H9 (cell line): ENCODE measurements at regions not wholly inside any gene's neighbourhood (a gene's known extent, or its start where the extent isn't known, plus 50 kb on each side); places are given as distances from the start of the nearest gene placed in this dataset.
A peak's percentile ranks its signal among the peaks of the same experiment; 100 is the strongest.
"Not testable (repeated sequence)": the region's sequence is repeated elsewhere in the genome, so short reads cannot be mapped to it uniquely, and the experiment has no call there.

Experiments
- DNase-seq: peaks from one replicate; pipeline ENCODE4 v3.0.0-alpha.2; 2017
- H2AFZ ChIP-seq: one replicate; pipeline ENCODE4 v1.6.1; 2013; ENCODE audit warnings: mild to moderate bottlenecking, low read length, control low read depth, moderate library complexity
- H2AK5ac ChIP-seq: 2 replicates; pipeline ENCODE4 v1.6.1; 2013; ENCODE audit warnings: low read length, control low read depth, mixed read lengths; ENCODE audit not compliant: insufficient read length
- H2BK120ac ChIP-seq: one replicate; pipeline ENCODE4 v1.6.1; 2013; ENCODE audit warnings: low read depth, mild to moderate bottlenecking, low read length, control low read depth, inconsistent platforms; ENCODE audit not compliant: poor library complexity, severe bottlenecking
- H2BK12ac ChIP-seq: 2 replicates; pipeline ENCODE4 v1.6.1; 2013; ENCODE audit warnings: low read length, control low read depth, mixed read lengths, low read depth; ENCODE audit not compliant: insufficient read length
- H2BK15ac ChIP-seq: 2 replicates; pipeline ENCODE4 v1.6.1; 2013; ENCODE audit warnings: low read depth, low read length, control low read depth
- H2BK20ac ChIP-seq: one replicate; pipeline ENCODE4 v1.6.1; 2013; ENCODE audit warnings: low read depth, mild to moderate bottlenecking, low read length, control low read depth, inconsistent platforms; ENCODE audit not compliant: poor library complexity, severe bottlenecking
- H2BK5ac ChIP-seq: 2 replicates; pipeline ENCODE4 v1.6.1; 2013; ENCODE audit warnings: low read length, control low read depth, mixed read lengths; ENCODE audit not compliant: insufficient read length
- H3K14ac ChIP-seq: 2 replicates; pipeline ENCODE4 v1.6.1; 2013; ENCODE audit warnings: low read length, control low read depth; ENCODE audit not compliant: insufficient read depth
- H3K18ac ChIP-seq: 2 replicates; pipeline ENCODE4 v1.6.1; 2013; ENCODE audit warnings: low read depth, mild to moderate bottlenecking, mixed read lengths, low read length, control low read depth; ENCODE audit not compliant: insufficient read length
- H3K23ac ChIP-seq: 2 replicates; pipeline ENCODE4 v1.6.1; 2013; ENCODE audit warnings: low read length, control low read depth, mixed read lengths, low read depth; ENCODE audit not compliant: insufficient read length
- H3K23me2 ChIP-seq: 2 replicates; pipeline ENCODE4 v1.6.1; 2013; ENCODE audit warnings: low read depth, mild to moderate bottlenecking, mixed read lengths, low read length, control low read depth; ENCODE audit not compliant: insufficient read length, poor library complexity, severe bottlenecking
- H3K27ac ChIP-seq: 2 replicates; pipeline ENCODE4 v1.5.1; 2013; ENCODE audit warnings: low read length, control low read depth, mixed read lengths, low read depth; ENCODE audit not compliant: insufficient read length
- H3K27me3 ChIP-seq: 2 replicates; pipeline ENCODE4 v1.6.1; 2013; ENCODE audit warnings: low read length, control low read depth, inconsistent platforms; ENCODE audit not compliant: insufficient read depth
- H3K4ac ChIP-seq: 2 replicates; pipeline ENCODE4 v1.6.1; 2013; ENCODE audit warnings: low read depth, mild to moderate bottlenecking, control low read depth, inconsistent platforms, low read length, moderate library complexity
- H3K4me1 ChIP-seq: 2 replicates; pipeline ENCODE4 v1.6.1; 2013; ENCODE audit warnings: low read length, control low read depth, inconsistent platforms; ENCODE audit not compliant: insufficient read depth
- H3K4me2 ChIP-seq: 2 replicates; pipeline ENCODE4 v1.6.1; 2013; ENCODE audit warnings: low read length, control low read depth, mixed read lengths; ENCODE audit not compliant: insufficient read length, insufficient read depth
- H3K56ac ChIP-seq: 2 replicates; pipeline ENCODE4 v1.6.1; 2013; ENCODE audit warnings: low read depth, mild to moderate bottlenecking, mixed read lengths, low read length, control low read depth; ENCODE audit not compliant: insufficient read length
- H3K79me1 ChIP-seq: 2 replicates; pipeline ENCODE4 v1.6.1; 2013; ENCODE audit warnings: low read depth, mild to moderate bottlenecking, moderate library complexity, low read length, control low read depth, inconsistent platforms; ENCODE audit not compliant: insufficient read depth, poor library complexity, severe bottlenecking
- H3K79me2 ChIP-seq: 2 replicates; pipeline ENCODE4 v1.6.1; 2013; ENCODE audit warnings: low read length, control low read depth, inconsistent platforms; ENCODE audit not compliant: insufficient read depth
- H3K9ac ChIP-seq: 2 replicates; pipeline ENCODE4 v1.6.1; 2013; ENCODE audit warnings: low read length, control low read depth, mixed read lengths; ENCODE audit not compliant: insufficient read length; ENCODE audit errors: extremely low read depth
- H3K9me3 ChIP-seq: one replicate; pipeline ENCODE4 v1.6.1; 2013; ENCODE audit warnings: low read depth, low read length, inconsistent platforms; ENCODE audit not compliant: control insufficient read depth
- H3T11ph ChIP-seq: one replicate; pipeline ENCODE4 v1.6.1; 2013; ENCODE audit warnings: mild to moderate bottlenecking, low read length, control low read depth, inconsistent platforms
- H4K20me1 ChIP-seq: one replicate; pipeline ENCODE4 v1.6.1; 2013; ENCODE audit not compliant: control insufficient read depth, insufficient read length, insufficient read depth
- H4K5ac ChIP-seq: 2 replicates; pipeline ENCODE4 v1.6.1; 2013; ENCODE audit warnings: low read depth, mild to moderate bottlenecking, mixed read lengths, low read length, control low read depth; ENCODE audit not compliant: insufficient read length
- H4K8ac ChIP-seq: replicated peaks from 2 replicates; pipeline ENCODE4 v1.6.1; 2013; ENCODE audit warnings: low read length, control low read depth, mixed read lengths, low read depth; ENCODE audit not compliant: insufficient read length
- H4K91ac ChIP-seq: 2 replicates; pipeline ENCODE4 v1.6.1; 2013; ENCODE audit warnings: low read depth, mild to moderate bottlenecking, moderate library complexity, mixed read lengths, low read length, control low read depth; ENCODE audit not compliant: insufficient read length
- H3K27ac Mint-ChIP-seq, 3 experiments: 2 replicates in 2 of 3; 3 replicates in 1 of 3; pipeline ENCODE4 v1.8.0; 2020 to 2021; ENCODE audit warnings: mixed read lengths in 3 of 3, mild to moderate bottlenecking in 1 of 3, moderate library complexity in 1 of 3
- H3K27me3 Mint-ChIP-seq: 2 replicates; pipeline ENCODE4 v1.8.0; 2021; ENCODE audit warnings: low read depth, mild to moderate bottlenecking, moderate library complexity, mixed read lengths
- H3K36me3 Mint-ChIP-seq, 3 experiments: 2 replicates in 2 of 3; 3 replicates in 1 of 3; pipeline ENCODE4 v1.8.0; 2020 to 2021; ENCODE audit warnings: low read depth in 3 of 3, mixed read lengths in 3 of 3; ENCODE audit not compliant: insufficient read depth in 1 of 3
- H3K4me1 Mint-ChIP-seq, 2 experiments: 2 replicates each; pipeline ENCODE4 v1.8.0; 2020; ENCODE audit warnings: mixed read lengths in 2 of 2
- H3K4me3 Mint-ChIP-seq, 2 experiments: 2 replicates in 1 of 2; 3 replicates in 1 of 2; pipeline ENCODE4 v1.8.0; 2020 to 2021; ENCODE audit warnings: mild to moderate bottlenecking in 2 of 2, mixed read lengths in 2 of 2, moderate library complexity in 1 of 2
- H3K9me3 Mint-ChIP-seq, 2 experiments: 2 replicates in 1 of 2; 3 replicates in 1 of 2; pipeline ENCODE4 v1.8.0; 2020; ENCODE audit warnings: mild to moderate bottlenecking in 2 of 2, mixed read lengths in 2 of 2, moderate library complexity in 1 of 2
- CTCF ChIP-seq: fragments of 200-600 bp; sonication (generic); conservative IDR thresholded peaks from 3 replicates; pipeline ENCODE4 v1.8.0; 2021; ENCODE audit warnings: antibody characterized with exemption, mild to moderate bottlenecking
- WGBS: extraction: QIAGEN DNeasy Blood & Tissue Kit; methylation state at CpG from one replicate; pipeline ENCODE4 v1.1.7; 2013; ENCODE audit warnings: missing lambda C conversion rate, low lambda C conversion rate, mixed read lengths; ENCODE audit not compliant: insufficient read length; ENCODE audit errors: extremely low coverage; 5-methylcytosine and 5-hydroxymethylcytosine counted together

- Histone ChIP-seq H4K5ac (no peak overlapping the region), H4K91ac (no peak overlapping the region), H3T11ph (no peak overlapping the region), H3K14ac (no peak overlapping the region), H4K8ac (no peak overlapping the region), H2BK120ac (no peak overlapping the region), H3K9me3 (no peaks in the 10 kb centered on the region), H2AK5ac (no peak overlapping the region), H3K79me1 (no peaks in the 10 kb centered on the region), H3K4ac (no peak overlapping the region), H3K23ac (no peak overlapping the region), H3K27me3 (no peaks in the 10 kb centered on the region), H4K20me1 (no peaks in the 10 kb centered on the region), H2BK12ac (no peak overlapping the region), H2BK15ac (no peak overlapping the region), H3K79me2 (no peaks in the 10 kb centered on the region), H3K27ac (no peak overlapping the region), H3K4me2 (no peak overlapping the region), H2BK20ac (no peak overlapping the region), H3K4me1 (no peaks in the 10 kb centered on the region), H3K9ac (no peak overlapping the region), H3K23me2 (no peaks in the 10 kb centered on the region), H2AFZ (no peak overlapping the region), H3K18ac (no peak overlapping the region), H3K56ac (no peak overlapping the region), H2BK5ac (no peak overlapping the region)
- H3K4me3 Mint-ChIP-seq = no peak overlapping the region
- H3K36me3 Mint-ChIP-seq = no peaks in the 10 kb centered on the region
- no peak for TF ChIP-seq CTCF
- H3K27ac Mint-ChIP-seq = peak overlapping the region in 1 of 3 experiments; percentile 2; a peak in 1 of 7 replicates
- DNase-seq = no peak
- no peaks in the 10 kb centered on the region for H3K27me3 Mint-ChIP-seq
- no peaks in the 10 kb centered on the region; a peak in 1 of 5 replicates for H3K9me3 Mint-ChIP-seq
- WGBS = no CpG with 5 or more reads among the region's 8 CpGs
- no peaks in the 10 kb centered on the region for H3K4me1 Mint-ChIP-seq
Observed at GRCh38 chr1:240719953-240720700, 108.2 kb upstream of the GREM2 start.

DNA sequence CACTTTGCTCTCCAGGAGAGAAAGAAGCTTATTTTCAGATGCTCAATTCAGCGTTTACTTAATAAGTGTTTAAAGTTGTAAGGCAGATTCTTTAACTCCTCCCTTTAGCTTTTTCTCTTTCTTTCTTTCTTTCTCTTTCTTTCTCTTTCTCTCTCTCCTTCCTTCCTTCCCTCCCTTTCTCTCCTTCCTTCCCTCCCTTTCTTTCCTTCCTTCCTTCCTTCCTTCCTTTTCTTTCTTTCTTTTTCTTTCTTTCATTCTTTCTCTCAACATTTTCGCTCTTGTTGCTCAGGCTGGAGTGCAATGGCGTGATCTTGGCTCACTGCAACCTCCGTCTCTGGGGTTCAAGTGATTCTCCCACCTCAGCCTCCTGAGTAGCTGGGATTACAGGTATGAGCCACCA is 104.6 kb upstream of the GREM2 start:
- not testable (repeated sequence) for H3K4me1 Mint-ChIP-seq, H3K36me3 Mint-ChIP-seq, H3K79me1 ChIP-seq, H4K8ac ChIP-seq, H3K9ac ChIP-seq, DNase-seq, H2BK20ac ChIP-seq, H2AK5ac ChIP-seq, H3K23ac ChIP-seq, H3K27me3 Mint-ChIP-seq, H3K14ac ChIP-seq, H2BK15ac ChIP-seq, H2BK5ac ChIP-seq, H3K56ac ChIP-seq, H2BK12ac ChIP-seq, H3K79me2 ChIP-seq, H3K4me2 ChIP-seq, H2AFZ ChIP-seq, H3K4me3 Mint-ChIP-seq, H2BK120ac ChIP-seq, H4K91ac ChIP-seq, H3K23me2 ChIP-seq, H3K4me1 ChIP-seq, H3K4ac ChIP-seq, H3K9me3 ChIP-seq, H3K9me3 Mint-ChIP-seq, H4K5ac ChIP-seq, H3T11ph ChIP-seq, H3K18ac ChIP-seq, H4K20me1 ChIP-seq, H3K27ac ChIP-seq, H3K27me3 ChIP-seq
- H3K27ac Mint-ChIP-seq = peak overlapping the region in 1 of 3 experiments; percentile 8; a peak in 1 of 7 replicates
- 60% methylated on average over 1 of the region's 4 CpGs for WGBS
